ENCODE measurements at regions not wholly inside any gene's neighbourhood (a gene's known extent, or its start where the extent isn't known, plus 50 kb on each side); places are given as distances from the start of the nearest gene placed in this dataset.

GRCh38 chr5:43997647-43998272, 391.5 kb downstream of the FGF10 start (continued):
- TF ChIP-seq MXI1 (IDR thresholded peaks at IDR 0.05; ENCODE audit: low read depth, low read length): no peak
- no peak for TF ChIP-seq GABPA (IDR thresholded peaks at IDR 0.05; ENCODE audit: low read depth)
- no peak for TF ChIP-seq TAF1 (IDR thresholded peaks at IDR 0.05; ENCODE audit: borderline replicate concordance, low read depth, low read length)
- no peak for TF ChIP-seq FOXM1 (IDR thresholded peaks at IDR 0.05; ENCODE audit: low read depth)
- no peak for TF ChIP-seq USF2 (IDR thresholded peaks at IDR 0.05; ENCODE audit: borderline replicate concordance, low read depth, low read length)
- TF ChIP-seq JUND (IDR thresholded peaks at IDR 0.05): no peak

GRCh38 chr5:43996221-43996620, 393.0 kb downstream of the FGF10 start:
- Histone ChIP-seq H3K9me2 (no peaks in the 10 kb centered on the region; the same call in 1 of the 2 replicates), H3K27me3 (ENCODE audit: insufficient read depth) (no peaks in the 10 kb centered on the region), H3K4me2 (no peak overlapping the region), H3K9me3 (no peaks in the 10 kb centered on the region), H3K9ac (no peak overlapping the region), H3K4me1 (ENCODE audit: control insufficient read depth in 1 of 2, insufficient read depth in 2 of 2, low read depth in 1 of 2, low read length in 1 of 2) (no peaks in the 10 kb centered on the region), H3K79me2 (ENCODE audit: insufficient read depth) (no peaks in the 10 kb centered on the region), H4K20me1 (ENCODE audit: insufficient read depth) (no peaks in the 10 kb centered on the region), H2AFZ (ENCODE audit: low read depth) (no peak overlapping the region), H3F3A (replicated peaks; ENCODE audit: insufficient read depth) (no peaks in the 10 kb centered on the region), H3K27ac (ENCODE audit: low read depth in 2 of 2, low read length in 1 of 2) (no peak overlapping the region), H3K36me3 (replicated peaks in 1 of 2; ENCODE audit: control insufficient read depth in 1 of 2, insufficient read depth in 2 of 2, low read length in 1 of 2) (no peaks in the 10 kb centered on the region), H3K4me3 (ENCODE audit: low read depth in 2 of 2, low read length in 1 of 2) (no peak overlapping the region)
- WGBS (ENCODE audit: low lambda C conversion rate): 5% methylated on average over 2 of the region's 2 CpGs
- TF ChIP-seq RAD21 (IDR thresholded peaks at IDR 0.05; ENCODE audit: low read length): no peak
- TF ChIP-seq TEAD4 (IDR thresholded peaks at IDR 0.05; ENCODE audit: borderline replicate concordance, insufficient read depth): no peak
- TF ChIP-seq TCF12 (IDR thresholded peaks at IDR 0.05): no peak
- TF ChIP-seq FOSL2 (IDR thresholded peaks at IDR 0.05; ENCODE audit: borderline replicate concordance, low read depth): no peak
- no peak for TF ChIP-seq SIN3A (IDR thresholded peaks at IDR 0.05; ENCODE audit: borderline replicate concordance, low read depth, low read length)
- TF ChIP-seq USF2 (IDR thresholded peaks at IDR 0.05; ENCODE audit: borderline replicate concordance, low read depth, low read length): no peak
- TF ChIP-seq REST (IDR thresholded peaks at IDR 0.05; ENCODE audit: low read depth, low read length): no peak
- no peak for TF ChIP-seq MEF2A (IDR thresholded peaks at IDR 0.05; ENCODE audit: borderline replicate concordance, low read depth)
- no peak for TF ChIP-seq ELF1 (IDR thresholded peaks at IDR 0.05)
- no peak for TF ChIP-seq MXI1 (IDR thresholded peaks at IDR 0.05; ENCODE audit: low read depth, low read length)
- TF ChIP-seq GATA2 (CRISPR knock-in tag; IDR thresholded peaks at IDR 0.05): no peak
- no peak for TF ChIP-seq NFIC (IDR thresholded peaks at IDR 0.05; ENCODE audit: borderline replicate concordance)
- no peak for TF ChIP-seq NRF1 (IDR thresholded peaks at IDR 0.05; ENCODE audit: low read depth, low read length)
- TF ChIP-seq CTCF (IDR thresholded peaks at IDR 0.05): no peak
- TF ChIP-seq RXRA (IDR thresholded peaks at IDR 0.05; ENCODE audit: borderline replicate concordance, low read depth): no peak
- no peak for TF ChIP-seq FOXM1 (IDR thresholded peaks at IDR 0.05; ENCODE audit: low read depth)
- TF ChIP-seq PBX3 (IDR thresholded peaks at IDR 0.05): no peak
- POLR2A ChIA-PET: no interaction called here
- DNase-seq: no peak
- CTCF ChIA-PET: no interaction called here

All from SK-N-SH (cell line).